ENCODE measurements at regions not wholly inside any gene's neighbourhood (a gene's known extent, or its start where the extent isn't known, plus 50 kb on each side); places are given as distances from the start of the nearest gene placed in this dataset.

GRCh38 chr10:5311617-5312016, 53.1 kb upstream of the UCN3 start:
- no peak for DNase-seq

GRCh38 chr10:5314840-5315239, 49.9 kb upstream of the UCN3 start:
- DNase-seq, result no peak

Measured in CD4-positive, alpha-beta T cell treated with Interleukin-4 for 1 hour (primary cell).